ENCODE measurements at regions not wholly inside any gene's neighbourhood (a gene's known extent, or its start where the extent isn't known, plus 50 kb on each side); places are given as distances from the start of the nearest gene placed in this dataset.

- H4K20me1 ChIP-seq (ENCODE audit: insufficient read depth) = no peaks in the 10 kb centered on the region
- H3K4me2 ChIP-seq (ENCODE audit: low read length) = no peak overlapping the region
- no peak overlapping the region for H3K4me3 ChIP-seq (replicated peaks in 1 of 2; ENCODE audit: low read depth in 1 of 2, low read length in 2 of 2)
- no peak overlapping the region for H2AFZ ChIP-seq (ENCODE audit: low read depth, low read length, poor library complexity, severe bottlenecking)
- H3K9ac ChIP-seq (ENCODE audit: low read length) = no peak overlapping the region
- ChIA-PET RAD21 (ENCODE audit: low non-redundant PET in 1 of 2, low total read pairs in 2 of 2, uncharacterized antibody in 2 of 2, unreplicated experiment in 2 of 2) (no interaction called here), POLR2A (no interaction called here), CTCF (no interaction called here)
- no peak for TF ChIP-seq RAD21 (IDR thresholded peaks at IDR 0.05; ENCODE audit: low read depth)
- TF ChIP-seq ZFX (IDR thresholded peaks at IDR 0.05) = no peak
- TF ChIP-seq CTCF (IDR thresholded peaks at IDR 0.05 in 2 of 3, conservative IDR thresholded peaks at IDR 0.05 in 1 of 3; ENCODE audit: borderline replicate concordance in 1 of 3, insufficient read depth in 1 of 3, low read depth in 2 of 3, low read length in 2 of 3) = no peak
- no peak for TF ChIP-seq EZH2phosphoT487 (IDR thresholded peaks at IDR 0.05; ENCODE audit: borderline replicate concordance)
- no peak for TF ChIP-seq EGR1 (IDR thresholded peaks at IDR 0.05; ENCODE audit: low read depth)
- no peak for TF ChIP-seq SP1 (IDR thresholded peaks at IDR 0.05; ENCODE audit: low read depth)
- no peak for TF ChIP-seq FOSL1 (IDR thresholded peaks at IDR 0.05; ENCODE audit: low read depth)
- TF ChIP-seq TCF7L2 (IDR thresholded peaks at IDR 0.05; ENCODE audit: borderline replicate concordance, extremely low read depth, insufficient read depth, insufficient read length) = no peak
- TF ChIP-seq CBX3 (IDR thresholded peaks at IDR 0.05; ENCODE audit: low read depth) = no peak
- no peak for TF ChIP-seq POLR2AphosphoS5 (IDR thresholded peaks at IDR 0.05; ENCODE audit: low read depth, low read length)
- no peak for TF ChIP-seq YY1 (IDR thresholded peaks at IDR 0.05; ENCODE audit: extremely low read depth, insufficient replicate concordance, low read depth, low read length)
- no peak for TF ChIP-seq JUND (IDR thresholded peaks at IDR 0.05)
- no peak for TF ChIP-seq ZNF274 (IDR thresholded peaks at IDR 0.05; ENCODE audit: low read depth, low read length)
- TF ChIP-seq EZH2 (IDR thresholded peaks at IDR 0.05) = no peak
- no peak for TF ChIP-seq REST (IDR thresholded peaks at IDR 0.05; ENCODE audit: low read depth)
- no peak for TF ChIP-seq ZBTB33 (IDR thresholded peaks at IDR 0.05; ENCODE audit: extremely low read depth, insufficient replicate concordance, low read length)
- TF ChIP-seq SIN3A (IDR thresholded peaks at IDR 0.05; ENCODE audit: low read depth) = no peak
- TF ChIP-seq CEBPB (IDR thresholded peaks at IDR 0.05; ENCODE audit: low read depth) = no peak
- no peak for TF ChIP-seq POLR2A (IDR thresholded peaks at IDR 0.05; ENCODE audit: borderline replicate concordance, extremely low read depth, insufficient read depth, insufficient read length)
- no peaks in the 10 kb centered on the region for H3K79me2 ChIP-seq (ENCODE audit: insufficient read depth, low read length)
- no peaks in the 10 kb centered on the region for H3K4me1 ChIP-seq (ENCODE audit: control insufficient read depth in 1 of 2, insufficient read depth in 2 of 2, low read length in 2 of 2)
- H3K27me3 ChIP-seq (ENCODE audit: insufficient read depth, low read length) = peaks cover 18% of the 10 kb centered on the region
- intact Hi-C loops (cut with micrococcal nuclease) = no loop called here
- no peaks in the 10 kb centered on the region for H3K9me2 ChIP-seq (ENCODE audit: insufficient read depth)
- no peaks in the 10 kb centered on the region for H3K9me3 ChIP-seq (ENCODE audit: control insufficient read depth in 1 of 2, insufficient read depth in 1 of 2, low read depth in 1 of 2, low read length in 2 of 2)
- DNase-seq (ENCODE audit: low read depth, low spot score) (no peak), ATAC-seq (no peak)
- BruUV-seq (replicated peaks) = no TSS peak
- H3K36me3 ChIP-seq (ENCODE audit: control insufficient read depth in 1 of 2, insufficient read depth in 2 of 2, low read length in 2 of 2) = no peaks in the 10 kb centered on the region
- H3K27ac ChIP-seq (ENCODE audit: low read depth, low read length) = no peak overlapping the region
Measured at GRCh38 chr1:230499496-230499895, 73.4 kb upstream of the PGBD5 start.
